ENCODE measurements at regions not wholly inside any gene's neighbourhood (a gene's known extent, or its start where the extent isn't known, plus 50 kb on each side); places are given as distances from the start of the nearest gene placed in this dataset.

- peaks cover 2% of the 10 kb centered on the region for H3K27me3 ChIP-seq (ENCODE audit: control insufficient read depth, insufficient read depth, low read length)
- no peaks in the 10 kb centered on the region for H3K36me3 ChIP-seq (ENCODE audit: control insufficient read depth, insufficient read depth, low read length)
- TF ChIP-seq CTCF (IDR thresholded peaks at IDR 0.05; ENCODE audit: insufficient read depth, low read length, severe bottlenecking) = no peak
- no peak overlapping the region for H3K4me3 ChIP-seq (ENCODE audit: low read depth, low read length)
- FAIRE-seq (no peak), DNase-seq (ENCODE audit: low read depth) (no peak)
These were observed 201.8 kb upstream of the CDH5 start for GRCh38 chr16:66164581-66165247.

DNA sequence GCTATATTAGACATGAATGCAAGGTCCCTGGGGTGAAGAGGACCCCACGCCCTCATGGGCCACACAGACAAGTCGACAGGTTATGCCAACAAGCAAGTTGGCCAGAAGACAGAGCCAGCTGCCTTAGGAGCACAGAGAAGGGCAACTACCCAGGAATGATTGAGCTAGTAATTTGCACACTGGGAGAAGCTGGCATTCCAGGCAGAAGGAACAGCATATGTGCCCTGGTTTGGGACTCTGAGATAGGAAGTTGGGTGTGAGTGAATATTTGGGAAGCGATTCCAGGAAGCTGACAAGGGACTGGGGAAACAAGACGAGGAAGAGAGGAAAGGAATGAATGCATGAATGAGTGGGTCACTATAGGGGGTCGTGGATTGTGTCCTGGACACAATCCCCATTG, 203.7 kb upstream of the CDH5 start:
- TF ChIP-seq CTCF (IDR thresholded peaks at IDR 0.05; ENCODE audit: insufficient read depth, low read length, severe bottlenecking) = no peak
- H3K27me3 ChIP-seq (ENCODE audit: control insufficient read depth, insufficient read depth, low read length) = no peaks in the 10 kb centered on the region
- DNase-seq (ENCODE audit: low read depth) (no peak), FAIRE-seq (no peak)
- no peaks in the 10 kb centered on the region for H3K36me3 ChIP-seq (ENCODE audit: control insufficient read depth, insufficient read depth, low read length)
- H3K4me3 ChIP-seq (ENCODE audit: low read depth, low read length) = no peak overlapping the region

- DNase-seq (ENCODE audit: low read depth) = no peak
- Histone ChIP-seq H3K27me3 (ENCODE audit: control insufficient read depth, insufficient read depth, low read length) (no peaks in the 10 kb centered on the region), H3K36me3 (ENCODE audit: control insufficient read depth, insufficient read depth, low read length) (no peaks in the 10 kb centered on the region), H3K4me3 (ENCODE audit: low read depth, low read length) (no peak overlapping the region)
- no peak for TF ChIP-seq CTCF (IDR thresholded peaks at IDR 0.05; ENCODE audit: insufficient read depth, low read length, severe bottlenecking)
- no peak for FAIRE-seq
These were observed 204.5 kb upstream of the CDH5 start for GRCh38 chr16:66161942-66162341.

- DNase-seq (ENCODE audit: low read depth) = no peak
- Histone ChIP-seq H3K4me3 (ENCODE audit: low read depth, low read length) (no peak overlapping the region), H3K27me3 (ENCODE audit: control insufficient read depth, insufficient read depth, low read length) (no peaks in the 10 kb centered on the region), H3K36me3 (ENCODE audit: control insufficient read depth, insufficient read depth, low read length) (no peaks in the 10 kb centered on the region)
- no peak for TF ChIP-seq CTCF (IDR thresholded peaks at IDR 0.05; ENCODE audit: insufficient read depth, low read length, severe bottlenecking)
- FAIRE-seq = no peak
These were observed 205.2 kb upstream of the CDH5 start for GRCh38 chr16:66161269-66161668.

DNA sequence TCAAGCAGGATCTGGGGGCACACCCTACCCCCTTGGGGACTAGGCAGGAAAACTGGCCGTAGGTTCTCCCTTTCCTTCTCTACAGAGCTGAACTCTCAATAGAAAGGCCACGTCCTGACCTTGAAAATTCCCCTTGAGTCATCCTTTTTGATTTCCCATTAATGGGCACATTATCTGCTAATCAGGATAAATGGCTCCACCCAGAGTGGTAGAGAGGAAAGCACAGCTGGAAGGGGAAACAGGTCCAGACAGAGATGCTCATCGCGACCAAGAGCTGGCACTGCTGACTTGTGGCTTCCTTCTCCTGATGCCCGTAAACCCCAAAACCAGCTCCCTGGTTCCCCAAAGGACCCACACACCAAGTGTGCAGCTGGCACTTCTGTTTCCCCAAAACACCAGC, 206.5 kb upstream of the CDH5 start:
- H3K27me3 ChIP-seq (ENCODE audit: control insufficient read depth, insufficient read depth, low read length) = no peaks in the 10 kb centered on the region
- no peaks in the 10 kb centered on the region for H3K36me3 ChIP-seq (ENCODE audit: control insufficient read depth, insufficient read depth, low read length)
- H3K4me3 ChIP-seq (ENCODE audit: low read depth, low read length) = no peak overlapping the region
- FAIRE-seq (no peak), DNase-seq (ENCODE audit: low read depth) (peak; percentile 14)
- peak; percentile 11 for TF ChIP-seq CTCF (IDR thresholded peaks at IDR 0.05; ENCODE audit: insufficient read depth, low read length, severe bottlenecking)

DNA sequence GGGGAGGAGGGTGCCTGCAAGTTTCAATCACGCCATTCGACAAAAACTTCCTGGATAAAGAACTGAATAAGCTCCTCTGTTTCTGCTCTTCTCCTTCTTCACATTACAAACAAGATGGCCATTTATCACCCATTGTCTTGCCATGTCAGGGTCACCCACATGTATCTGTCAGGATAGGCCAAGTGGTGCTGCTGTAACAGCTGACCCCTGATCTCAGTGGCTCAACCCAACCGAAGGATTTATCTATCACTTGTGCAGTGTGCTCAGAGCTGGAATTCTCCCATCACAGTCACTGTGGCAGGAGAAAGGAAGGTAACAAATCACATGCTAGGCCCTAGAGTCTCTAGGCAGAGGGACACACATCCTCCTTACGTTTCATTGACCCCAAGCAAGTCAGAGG, 210.0 kb upstream of the CDH5 start:
- H3K4me3 ChIP-seq (ENCODE audit: low read depth, low read length) = no peak overlapping the region
- no peak for DNase-seq (ENCODE audit: low read depth)
- no peaks in the 10 kb centered on the region for H3K27me3 ChIP-seq (ENCODE audit: control insufficient read depth, insufficient read depth, low read length)
- no peaks in the 10 kb centered on the region for H3K36me3 ChIP-seq (ENCODE audit: control insufficient read depth, insufficient read depth, low read length)
- TF ChIP-seq CTCF (IDR thresholded peaks at IDR 0.05; ENCODE audit: insufficient read depth, low read length, severe bottlenecking) = no peak
- FAIRE-seq = no peak

All from bronchial epithelial cell (primary cell).